ENCODE measurements at regions not wholly inside any gene's neighbourhood (a gene's known extent, or its start where the extent isn't known, plus 50 kb on each side); places are given as distances from the start of the nearest gene placed in this dataset.

- DNase-seq = no peak
- Histone ChIP-seq H3K9me3 (ENCODE audit: control insufficient read depth, low read depth, low read length) (no peaks in the 10 kb centered on the region), H3K27ac (ENCODE audit: low read length) (no peak overlapping the region), H3K4me1 (ENCODE audit: control insufficient read depth, insufficient read depth, low read length) (peaks cover 20% of the 10 kb centered on the region), H3K27me3 (ENCODE audit: control insufficient read depth, insufficient read depth, low read length) (no peaks in the 10 kb centered on the region), H3K4me3 (ENCODE audit: low read length) (no peak overlapping the region), H3K36me3 (ENCODE audit: control insufficient read depth, insufficient read depth, low read length) (no peaks in the 10 kb centered on the region)
- no CpG with 5 or more reads among the region's 1 CpG for WGBS (ENCODE audit: insufficient coverage, low lambda C conversion rate)
These were observed 95.9 kb downstream of the GLUL start for GRCh38 chr1:182295697-182296096.

- H3K27me3 ChIP-seq (ENCODE audit: control insufficient read depth, insufficient read depth, low read length) = no peaks in the 10 kb centered on the region
- H3K36me3 ChIP-seq (ENCODE audit: control insufficient read depth, insufficient read depth, low read length) = no peaks in the 10 kb centered on the region
- H3K27ac ChIP-seq (ENCODE audit: low read length) = no peak overlapping the region
- DNase-seq = no peak
- 90% methylated on average over 2 of the region's 5 CpGs for WGBS (ENCODE audit: insufficient coverage, low lambda C conversion rate)
- no peaks in the 10 kb centered on the region for H3K9me3 ChIP-seq (ENCODE audit: control insufficient read depth, low read depth, low read length)
- no peak overlapping the region for H3K4me3 ChIP-seq (ENCODE audit: low read length)
- peaks cover 38% of the 10 kb centered on the region for H3K4me1 ChIP-seq (ENCODE audit: control insufficient read depth, insufficient read depth, low read length)
These were observed 98.4 kb downstream of the GLUL start for GRCh38 chr1:182293119-182293589.

- H3K9me3 ChIP-seq (ENCODE audit: control insufficient read depth, low read depth, low read length) = no peaks in the 10 kb centered on the region
- H3K4me1 ChIP-seq (ENCODE audit: control insufficient read depth, insufficient read depth, low read length) = peaks cover 39% of the 10 kb centered on the region
- no peak for DNase-seq
- peak overlapping the region; percentile 50 for H3K27ac ChIP-seq (ENCODE audit: low read length)
- H3K36me3 ChIP-seq (ENCODE audit: control insufficient read depth, insufficient read depth, low read length) = no peaks in the 10 kb centered on the region
- H3K27me3 ChIP-seq (ENCODE audit: control insufficient read depth, insufficient read depth, low read length) = no peaks in the 10 kb centered on the region
- no peak overlapping the region for H3K4me3 ChIP-seq (ENCODE audit: low read length)
- WGBS (ENCODE audit: insufficient coverage, low lambda C conversion rate) = no CpG with 5 or more reads among the region's 8 CpGs
These were observed 99.3 kb downstream of the GLUL start for GRCh38 chr1:182292193-182292741.

GRCh38 chr1:182291584-182292192 lies 99.9 kb downstream of the GLUL start:
- 20% methylated on average over 1 of the region's 3 CpGs for WGBS (ENCODE audit: insufficient coverage, low lambda C conversion rate)
- H3K36me3 ChIP-seq (ENCODE audit: control insufficient read depth, insufficient read depth, low read length) = no peaks in the 10 kb centered on the region
- H3K27ac ChIP-seq (ENCODE audit: low read length) = peak overlapping the region; percentile 50
- H3K4me3 ChIP-seq (ENCODE audit: low read length) = no peak overlapping the region
- peaks cover 39% of the 10 kb centered on the region for H3K4me1 ChIP-seq (ENCODE audit: control insufficient read depth, insufficient read depth, low read length)
- H3K27me3 ChIP-seq (ENCODE audit: control insufficient read depth, insufficient read depth, low read length) = no peaks in the 10 kb centered on the region
- peak in 1 of 2 donors; percentile 51 for DNase-seq
- no peaks in the 10 kb centered on the region for H3K9me3 ChIP-seq (ENCODE audit: control insufficient read depth, low read depth, low read length)

- H3K27ac ChIP-seq (ENCODE audit: low read length) = peak overlapping the region; percentile 89
- DNase-seq = peak; percentile 75 to 86
- H3K4me1 ChIP-seq (ENCODE audit: control insufficient read depth, insufficient read depth, low read length) = peaks cover 41% of the 10 kb centered on the region
- WGBS (ENCODE audit: insufficient coverage, low lambda C conversion rate) = no CpG with 5 or more reads among the region's 4 CpGs
- no peak overlapping the region for H3K4me3 ChIP-seq (ENCODE audit: low read length)
- H3K9me3 ChIP-seq (ENCODE audit: control insufficient read depth, low read depth, low read length) = no peaks in the 10 kb centered on the region
- no peaks in the 10 kb centered on the region for H3K27me3 ChIP-seq (ENCODE audit: control insufficient read depth, insufficient read depth, low read length)
- H3K36me3 ChIP-seq (ENCODE audit: control insufficient read depth, insufficient read depth, low read length) = no peaks in the 10 kb centered on the region
These were observed 102.6 kb downstream of the GLUL start for GRCh38 chr1:182288749-182289604.

- H3K36me3 ChIP-seq (ENCODE audit: control insufficient read depth, insufficient read depth, low read length) = no peaks in the 10 kb centered on the region
- no peak for DNase-seq
- no peak overlapping the region for H3K27ac ChIP-seq (ENCODE audit: low read length)
- no peaks in the 10 kb centered on the region for H3K9me3 ChIP-seq (ENCODE audit: control insufficient read depth, low read depth, low read length)
- WGBS (ENCODE audit: insufficient coverage, low lambda C conversion rate) = no CpG with 5 or more reads among the region's 2 CpGs
- H3K4me3 ChIP-seq (ENCODE audit: low read length) = no peak overlapping the region
- H3K4me1 ChIP-seq (ENCODE audit: control insufficient read depth, insufficient read depth, low read length) = peaks cover 34% of the 10 kb centered on the region
- no peaks in the 10 kb centered on the region for H3K27me3 ChIP-seq (ENCODE audit: control insufficient read depth, insufficient read depth, low read length)
These were observed 104.8 kb downstream of the GLUL start for GRCh38 chr1:182286761-182287160.

GRCh38 chr1:182283746-182284544 lies 107.6 kb downstream of the GLUL start:
- peak in 1 of 2 donors; percentile 53 for DNase-seq
- no peaks in the 10 kb centered on the region for H3K36me3 ChIP-seq (ENCODE audit: control insufficient read depth, insufficient read depth, low read length)
- no peaks in the 10 kb centered on the region for H3K9me3 ChIP-seq (ENCODE audit: control insufficient read depth, low read depth, low read length)
- H3K27me3 ChIP-seq (ENCODE audit: control insufficient read depth, insufficient read depth, low read length) = no peaks in the 10 kb centered on the region
- H3K4me3 ChIP-seq (ENCODE audit: low read length) = no peak overlapping the region
- no peak overlapping the region for H3K27ac ChIP-seq (ENCODE audit: low read length)
- WGBS (ENCODE audit: insufficient coverage, low lambda C conversion rate) = no CpG with 5 or more reads among the region's 3 CpGs
- peaks cover 11% of the 10 kb centered on the region for H3K4me1 ChIP-seq (ENCODE audit: control insufficient read depth, insufficient read depth, low read length)

- Histone ChIP-seq H3K4me3 (ENCODE audit: low read length) (no peak overlapping the region), H3K27me3 (ENCODE audit: control insufficient read depth, insufficient read depth, low read length) (no peaks in the 10 kb centered on the region), H3K36me3 (ENCODE audit: control insufficient read depth, insufficient read depth, low read length) (no peaks in the 10 kb centered on the region), H3K9me3 (ENCODE audit: control insufficient read depth, low read depth, low read length) (no peaks in the 10 kb centered on the region), H3K27ac (ENCODE audit: low read length) (no peak overlapping the region), H3K4me1 (ENCODE audit: control insufficient read depth, insufficient read depth, low read length) (peaks cover 3% of the 10 kb centered on the region)
- WGBS (ENCODE audit: insufficient coverage, low lambda C conversion rate) = no CpG with 5 or more reads among the region's 6 CpGs
- DNase-seq = no peak
These were observed 110.0 kb downstream of the GLUL start for GRCh38 chr1:182281541-182281940.

- WGBS (ENCODE audit: insufficient coverage, low lambda C conversion rate) = 100% methylated on average over 1 of the region's 2 CpGs
- H3K9me3 ChIP-seq (ENCODE audit: control insufficient read depth, low read depth, low read length) = no peaks in the 10 kb centered on the region
- DNase-seq = no peak
- no peak overlapping the region for H3K4me3 ChIP-seq (ENCODE audit: low read length)
- no peaks in the 10 kb centered on the region for H3K27me3 ChIP-seq (ENCODE audit: control insufficient read depth, insufficient read depth, low read length)
- no peak overlapping the region for H3K27ac ChIP-seq (ENCODE audit: low read length)
- no peaks in the 10 kb centered on the region for H3K36me3 ChIP-seq (ENCODE audit: control insufficient read depth, insufficient read depth, low read length)
- H3K4me1 ChIP-seq (ENCODE audit: control insufficient read depth, insufficient read depth, low read length) = peaks cover 3% of the 10 kb centered on the region
These were observed 111.1 kb downstream of the GLUL start for GRCh38 chr1:182280504-182280900.

All from large intestine (tissue), 3 donors.